HT-29 (cell line): ENCODE measurements at regions not wholly inside any gene's neighbourhood (a gene's known extent, or its start where the extent isn't known, plus 50 kb on each side); places are given as distances from the start of the nearest gene placed in this dataset.

ENCODE experiments used
- DNase-seq: peaks from one replicate; pipeline ENCODE4 v3.0.0-alpha.2; 2015; ENCODE audit warnings: low spot score

- no peak for DNase-seq
These were observed 295.0 kb downstream of the ZNF536 start for GRCh38 chr19:30667227-30667626.

DNA sequence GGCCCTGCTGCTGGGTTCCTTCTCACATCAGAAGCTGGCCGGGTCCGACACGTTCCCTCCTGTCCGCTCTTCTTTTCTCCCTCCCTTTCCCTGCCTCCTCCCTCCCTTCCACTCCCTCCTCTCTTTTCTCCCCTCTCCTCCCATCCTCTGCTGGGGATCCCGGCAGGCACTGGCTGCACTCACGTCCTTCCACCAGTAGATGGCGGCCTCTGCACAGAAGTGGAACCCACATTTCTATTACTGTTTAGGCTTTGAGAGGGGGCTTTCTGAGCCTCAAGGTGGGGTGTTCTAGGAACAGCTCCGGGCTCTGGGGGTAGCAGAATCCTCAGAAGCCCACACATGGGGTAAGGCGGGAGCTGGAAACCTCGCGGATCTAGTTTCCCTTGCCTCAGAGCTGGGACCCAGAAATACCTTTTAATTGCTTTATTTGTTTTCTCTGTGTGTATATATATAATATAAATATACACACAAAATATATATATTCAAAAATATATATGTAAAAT is 294.2 kb downstream of the ZNF536 start:
- DNase-seq = peak; percentile 51

- no peak for DNase-seq
These were observed 293.3 kb downstream of the ZNF536 start for GRCh38 chr19:30665449-30665848.

DNA sequence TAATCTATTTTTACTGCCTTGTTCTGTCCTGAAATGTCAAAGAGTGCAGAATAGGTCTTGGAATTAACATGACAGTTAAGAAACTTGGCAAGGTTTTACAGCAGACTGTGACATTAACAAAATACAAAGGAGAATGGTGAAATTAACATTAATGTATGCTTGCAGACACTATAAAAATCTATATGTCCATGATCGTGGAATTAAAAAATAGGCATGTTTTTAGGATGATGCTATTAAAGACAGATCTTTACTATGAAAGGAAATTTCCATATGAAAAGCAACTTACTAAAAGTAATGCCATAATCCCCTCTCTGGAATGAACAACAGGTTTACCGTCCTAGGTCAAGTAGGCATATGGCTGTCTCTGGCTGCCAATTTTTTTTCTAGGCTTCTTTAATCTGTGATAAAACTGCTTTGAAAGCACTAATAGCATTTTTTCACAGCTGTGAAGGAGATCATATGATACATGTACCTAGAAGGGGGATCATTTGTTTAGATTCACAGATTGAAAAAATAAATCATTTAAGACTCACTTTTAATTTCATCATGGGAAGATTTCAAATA is 291.5 kb downstream of the ZNF536 start:
- DNase-seq = no peak

DNA sequence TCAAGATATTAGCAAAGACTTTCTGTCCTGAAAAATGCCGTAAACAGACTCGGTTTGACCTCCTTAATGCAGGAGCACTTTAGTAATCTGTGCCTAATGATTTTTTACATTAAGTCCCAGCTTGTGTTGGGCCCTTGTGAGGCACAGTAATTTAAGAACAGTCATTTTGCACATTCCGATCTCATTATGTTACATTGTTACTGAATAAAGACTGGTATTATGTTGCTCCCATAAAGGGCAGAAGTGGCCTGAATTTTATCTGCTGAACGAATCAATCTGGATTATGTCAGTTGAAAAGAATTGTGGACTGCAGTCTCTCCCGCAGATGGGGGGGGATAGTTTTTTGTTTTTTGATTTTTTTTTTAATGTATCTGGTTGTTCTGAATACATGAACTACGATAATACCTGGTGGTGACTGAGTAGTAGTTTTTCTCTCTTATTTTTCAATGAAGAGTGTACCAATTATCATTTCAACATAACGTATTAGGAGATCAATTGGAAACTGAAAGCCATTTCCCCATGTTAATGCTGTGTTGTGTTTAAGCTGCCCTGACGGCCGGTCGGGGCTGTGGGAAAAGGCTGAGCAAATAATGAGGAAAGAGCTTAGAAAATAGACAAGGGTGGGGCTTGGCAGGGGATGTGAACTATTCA is 290.2 kb downstream of the ZNF536 start:
- DNase-seq = no peak

- DNase-seq = no peak
These were observed 287.5 kb downstream of the ZNF536 start for GRCh38 chr19:30659638-30660037.

- DNase-seq = no peak
These were observed 284.4 kb downstream of the ZNF536 start for GRCh38 chr19:30656520-30657100.

DNA sequence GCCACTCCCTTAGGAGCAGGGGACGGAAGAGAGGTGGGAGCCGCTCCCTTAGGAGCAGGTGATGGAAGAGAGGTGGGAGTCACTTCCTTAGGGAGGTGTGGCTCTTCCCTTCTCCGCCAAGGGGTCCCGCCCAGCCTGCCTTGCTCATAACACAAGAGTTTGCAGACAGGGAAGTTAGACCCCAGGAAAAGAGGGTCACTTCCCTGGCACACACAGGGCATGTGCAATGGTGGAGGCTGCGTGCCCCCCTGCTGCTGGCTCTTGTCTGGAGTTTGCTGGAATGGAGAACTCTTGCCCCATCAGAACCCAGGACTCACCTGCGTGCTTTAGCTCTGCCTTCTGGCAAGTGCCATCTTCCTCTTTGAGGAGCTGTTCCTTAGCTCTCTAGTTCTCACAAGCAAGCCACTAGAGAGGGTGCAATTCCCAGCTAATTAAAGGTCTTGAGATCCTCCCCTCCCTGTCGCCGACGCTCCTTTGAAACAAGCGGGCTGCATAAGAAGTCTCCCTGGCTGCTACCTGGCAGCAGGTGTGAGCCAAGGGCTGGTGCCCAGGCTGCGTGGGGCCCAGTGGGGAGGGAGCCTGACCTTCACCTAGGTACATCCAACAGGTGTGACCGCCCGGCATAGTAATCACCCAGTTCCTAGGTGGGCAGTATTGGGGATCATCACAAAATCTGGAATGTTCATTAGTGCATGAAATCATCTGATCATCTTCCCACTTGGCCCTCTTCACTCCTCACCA is 281.6 kb downstream of the ZNF536 start:
- DNase-seq = no peak

- no peak for DNase-seq
These were observed 280.6 kb downstream of the ZNF536 start for GRCh38 chr19:30652751-30653150.

- DNase-seq = no peak
These were observed 279.5 kb downstream of the ZNF536 start for GRCh38 chr19:30651691-30652090.

- DNase-seq = no peak
These were observed 278.9 kb downstream of the ZNF536 start for GRCh38 chr19:30651066-30651465.

- DNase-seq = peak; percentile 74
These were observed 277.9 kb downstream of the ZNF536 start for GRCh38 chr19:30649934-30650614.

GRCh38 chr19:30648866-30649862 is 277.0 kb downstream of the ZNF536 start:
- no peak for DNase-seq

GRCh38 chr19:30647891-30648720 is 275.9 kb downstream of the ZNF536 start:
- no peak for DNase-seq

DNA sequence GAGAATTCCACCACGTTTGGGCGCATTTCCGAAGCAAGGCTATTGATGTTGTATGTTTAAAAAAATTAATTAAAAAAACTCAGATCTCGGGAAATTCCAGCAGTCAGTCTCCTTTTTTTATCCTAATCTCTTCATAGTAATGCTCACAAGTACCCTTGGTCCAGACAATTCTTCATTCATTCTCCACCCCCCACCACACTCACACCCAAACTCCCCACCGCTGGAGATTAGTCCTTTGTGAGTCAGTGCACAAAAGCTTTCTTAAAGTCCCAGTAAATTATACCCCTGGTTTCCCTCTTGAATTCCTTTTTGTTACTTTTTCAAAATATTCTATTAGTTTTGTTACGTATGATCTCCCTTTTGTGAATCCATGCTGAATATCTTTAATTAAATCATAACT is 274.6 kb downstream of the ZNF536 start:
- DNase-seq = no peak

DNA sequence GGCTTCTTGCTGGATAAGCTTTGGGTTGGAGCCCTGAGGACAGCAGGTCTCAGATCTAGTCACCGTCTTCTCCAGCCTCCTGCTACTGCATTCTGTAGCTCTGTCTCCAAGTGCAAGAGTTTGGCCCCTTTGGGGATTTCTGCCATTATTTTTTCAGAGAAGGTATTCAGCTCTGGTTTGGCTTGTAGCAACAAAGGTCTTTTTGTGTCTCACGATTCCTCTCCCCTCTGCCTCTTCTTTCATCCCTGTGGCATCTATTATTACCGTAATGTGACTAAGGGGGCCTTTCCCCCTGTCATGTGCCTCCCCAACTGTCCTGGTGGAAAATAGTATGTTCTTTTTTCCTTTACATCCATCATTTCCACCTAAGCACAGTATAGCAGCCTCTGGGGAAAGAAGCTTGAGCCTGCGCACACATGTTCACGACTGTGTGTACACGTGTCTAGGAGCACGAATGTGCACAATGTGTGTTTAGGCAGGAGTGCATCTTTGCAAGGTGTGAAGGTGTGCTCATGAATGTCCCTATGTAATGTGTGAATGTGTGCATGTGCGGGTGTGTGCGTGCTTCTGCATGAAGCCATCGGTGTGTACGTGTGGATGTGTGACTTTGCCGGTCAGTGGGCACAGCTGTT is 273.9 kb downstream of the ZNF536 start:
- no peak for DNase-seq

- DNase-seq = no peak
These were observed 268.2 kb downstream of the ZNF536 start for GRCh38 chr19:30640252-30640965.

DNA sequence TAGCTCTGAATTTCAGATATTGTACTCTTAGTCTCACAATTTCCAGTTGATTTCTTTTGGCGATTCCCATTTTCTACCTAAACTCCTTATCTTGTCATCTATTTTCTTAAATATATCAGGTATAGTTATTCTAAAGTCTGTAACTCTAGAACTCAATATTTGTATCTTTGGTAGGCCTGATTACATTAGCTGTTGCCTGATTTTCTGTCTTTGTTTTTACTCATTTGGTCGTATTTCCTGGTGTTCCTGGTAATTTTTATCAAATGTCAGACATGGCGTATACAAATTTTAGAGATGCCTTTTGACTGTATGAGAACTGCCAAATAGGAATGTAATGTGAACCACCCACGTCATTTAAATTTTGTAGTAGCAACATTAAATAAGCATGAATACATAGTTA is 266.7 kb downstream of the ZNF536 start:
- no peak for DNase-seq

- DNase-seq = no peak
These were observed 265.7 kb downstream of the ZNF536 start for GRCh38 chr19:30637926-30638325.
